GM12872 (cell line): ENCODE measurements at regions not wholly inside any gene's neighbourhood (a gene's known extent, or its start where the extent isn't known, plus 50 kb on each side); places are given as distances from the start of the nearest gene placed in this dataset.

Experiments
- TF ChIP-seq, protein P1 (sequence below): IDR thresholded peaks from 3 replicates; pipeline ENCODE4 v1.5.1; 2011; ENCODE audit warnings: low read depth, mild to moderate bottlenecking, low read length, moderate library complexity; ENCODE audit not compliant: insufficient read depth

DNA sequence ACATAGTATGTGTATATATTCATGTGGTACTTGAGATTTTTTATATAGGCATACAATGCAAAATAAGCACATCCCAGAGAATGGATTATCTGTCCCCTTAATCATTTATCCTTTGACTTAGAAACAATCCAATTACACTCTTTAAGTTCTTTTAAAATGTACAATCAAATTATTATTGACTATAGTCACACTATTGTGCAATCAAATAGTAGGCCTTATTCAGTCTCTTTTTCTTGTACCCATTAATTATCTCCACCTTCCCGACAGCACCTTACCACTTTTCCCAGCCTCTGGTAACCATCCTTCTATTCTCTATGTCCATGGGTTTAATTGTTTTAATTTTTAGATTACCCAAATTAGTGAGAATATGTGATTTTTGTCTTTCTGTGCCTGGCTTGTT is 914.1 kb downstream of the CCDC85A start:
- TF ChIP-seq, protein P1, sequence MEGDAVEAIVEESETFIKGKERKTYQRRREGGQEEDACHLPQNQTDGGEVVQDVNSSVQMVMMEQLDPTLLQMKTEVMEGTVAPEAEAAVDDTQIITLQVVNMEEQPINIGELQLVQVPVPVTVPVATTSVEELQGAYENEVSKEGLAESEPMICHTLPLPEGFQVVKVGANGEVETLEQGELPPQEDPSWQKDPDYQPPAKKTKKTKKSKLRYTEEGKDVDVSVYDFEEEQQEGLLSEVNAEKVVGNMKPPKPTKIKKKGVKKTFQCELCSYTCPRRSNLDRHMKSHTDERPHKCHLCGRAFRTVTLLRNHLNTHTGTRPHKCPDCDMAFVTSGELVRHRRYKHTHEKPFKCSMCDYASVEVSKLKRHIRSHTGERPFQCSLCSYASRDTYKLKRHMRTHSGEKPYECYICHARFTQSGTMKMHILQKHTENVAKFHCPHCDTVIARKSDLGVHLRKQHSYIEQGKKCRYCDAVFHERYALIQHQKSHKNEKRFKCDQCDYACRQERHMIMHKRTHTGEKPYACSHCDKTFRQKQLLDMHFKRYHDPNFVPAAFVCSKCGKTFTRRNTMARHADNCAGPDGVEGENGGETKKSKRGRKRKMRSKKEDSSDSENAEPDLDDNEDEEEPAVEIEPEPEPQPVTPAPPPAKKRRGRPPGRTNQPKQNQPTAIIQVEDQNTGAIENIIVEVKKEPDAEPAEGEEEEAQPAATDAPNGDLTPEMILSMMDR = no peak

GRCh38 chr2:57100436-57100835 is 916.6 kb downstream of the CCDC85A start:
- TF ChIP-seq, protein P1 = no peak

DNA sequence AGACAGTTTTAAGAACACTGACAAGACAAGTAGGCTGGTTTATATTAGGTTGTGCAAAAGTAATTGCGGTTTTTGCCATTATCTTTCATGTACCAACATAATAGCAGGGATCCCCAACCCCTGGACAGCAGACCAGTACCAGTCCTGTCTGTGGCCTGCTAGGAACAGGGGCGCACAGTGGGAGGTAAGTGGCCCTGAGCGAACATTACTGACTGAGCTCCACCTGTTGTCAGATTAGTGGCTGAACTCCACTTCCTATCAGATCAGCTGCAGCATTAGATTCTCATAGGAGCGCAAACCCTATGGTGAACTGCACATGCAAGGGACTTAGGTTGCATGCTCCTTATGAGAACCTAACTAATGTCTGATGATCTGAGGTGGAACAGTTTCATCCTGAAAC is 921.9 kb downstream of the CCDC85A start:
- TF ChIP-seq, protein P1 = no peak

GRCh38 chr2:57107353-57107752 is 923.6 kb downstream of the CCDC85A start:
- TF ChIP-seq, protein P1 = no peak

- TF ChIP-seq, protein P1 = no peak
Measured at GRCh38 chr2:57111531-57111930, 927.7 kb downstream of the CCDC85A start.

DNA sequence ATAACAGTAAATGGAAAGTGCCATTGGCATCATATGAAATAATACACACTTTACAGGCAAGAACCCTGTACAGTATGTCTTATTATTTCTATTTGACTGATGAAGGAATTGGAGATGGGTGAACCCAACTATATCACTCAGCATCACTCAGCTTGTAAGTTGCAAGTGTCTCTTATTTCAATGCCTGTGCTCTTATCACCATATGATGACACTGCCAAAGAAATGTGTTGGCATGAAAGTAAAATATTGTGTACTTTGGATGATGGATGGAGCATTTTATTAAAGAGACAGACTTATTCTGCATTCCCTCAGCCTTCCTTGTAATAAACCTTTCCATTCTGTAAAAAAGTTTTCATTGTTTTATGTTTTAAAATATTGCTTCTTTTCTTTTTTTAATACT is 927.5 kb upstream of the VRK2 start:
- TF ChIP-seq, protein P1 = no peak

GRCh38 chr2:57126410-57126809 is 920.2 kb upstream of the VRK2 start:
- TF ChIP-seq, protein P1 = no peak

DNA sequence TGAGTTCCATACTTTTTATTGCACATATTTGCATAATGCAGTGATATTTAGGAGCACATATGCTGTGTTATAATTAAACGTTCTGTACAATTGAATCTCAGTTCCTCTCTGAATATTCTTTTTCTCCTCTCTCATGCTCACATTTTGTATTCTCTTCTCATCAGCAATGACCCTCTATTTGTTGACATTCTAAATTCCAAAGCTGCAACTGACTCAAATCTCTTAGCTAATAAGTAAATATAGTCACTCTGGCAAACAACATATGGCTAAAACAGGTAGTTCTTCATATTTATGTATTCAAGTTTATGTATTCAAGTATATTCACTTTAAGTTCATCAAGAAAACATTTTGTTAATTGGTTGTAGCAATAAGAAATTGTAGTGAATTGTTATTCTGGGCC is 907.4 kb upstream of the VRK2 start:
- TF ChIP-seq, protein P1 = no peak
